HCT116 (cell line): ENCODE measurements at regions not wholly inside any gene's neighbourhood (a gene's known extent, or its start where the extent isn't known, plus 50 kb on each side); places are given as distances from the start of the nearest gene placed in this dataset.

Experiments used
- EGR1 ChIP-seq: IDR thresholded peaks from 2 replicates; pipeline ENCODE4 v1.6.1; 2012; ENCODE audit warnings: low read depth
- EZH2 ChIP-seq: fragments of 200-600 bp; sonication (generic); IDR thresholded peaks from 2 replicates; pipeline ENCODE4 v1.6.1; 2017; ENCODE audit warnings: antibody characterized with exemption, mixed run types
- EZH2phosphoT487 ChIP-seq: fragments of 200-600 bp; IDR thresholded peaks from 2 replicates; pipeline ENCODE4 v1.6.1; 2018; ENCODE audit warnings: antibody characterized with exemption, borderline replicate concordance
- JUND ChIP-seq: IDR thresholded peaks from 2 replicates; pipeline ENCODE4 v1.6.1; 2012
- SP1 ChIP-seq: IDR thresholded peaks from 2 replicates; pipeline ENCODE4 v1.6.1; 2012; ENCODE audit warnings: low read depth
- ZNF274 ChIP-seq: fragments of 200-500 bp; sonication (Bioruptor generic); IDR thresholded peaks from 2 replicates; pipeline ENCODE4 v1.6.1; 2014; ENCODE audit warnings: mild to moderate bottlenecking, low read depth, low read length, inconsistent platforms
- TF ChIP-seq, protein P1 (sequence below), 3 experiments: fragments of 200-600 bp in 1 of 3; sonication (generic) in 1 of 3; IDR thresholded peaks in 2 of 3; conservative IDR thresholded peaks in 1 of 3; 2 replicates each; pipeline ENCODE4 v1.5.1; 2012 to 2017; ENCODE audit warnings: low read depth in 2 of 3, low read length in 2 of 3, antibody characterized with exemption in 1 of 3, borderline replicate concordance in 1 of 3, control low read depth in 1 of 3, mild to moderate bottlenecking in 1 of 3, mixed read lengths in 1 of 3, mixed run types in 1 of 3, moderate library complexity in 1 of 3; ENCODE audit not compliant: insufficient read depth in 1 of 3
- TF ChIP-seq, protein P2 (sequence below): IDR thresholded peaks from 2 replicates; pipeline ENCODE4 v1.6.1; 2012; ENCODE audit warnings: low read depth

DNA sequence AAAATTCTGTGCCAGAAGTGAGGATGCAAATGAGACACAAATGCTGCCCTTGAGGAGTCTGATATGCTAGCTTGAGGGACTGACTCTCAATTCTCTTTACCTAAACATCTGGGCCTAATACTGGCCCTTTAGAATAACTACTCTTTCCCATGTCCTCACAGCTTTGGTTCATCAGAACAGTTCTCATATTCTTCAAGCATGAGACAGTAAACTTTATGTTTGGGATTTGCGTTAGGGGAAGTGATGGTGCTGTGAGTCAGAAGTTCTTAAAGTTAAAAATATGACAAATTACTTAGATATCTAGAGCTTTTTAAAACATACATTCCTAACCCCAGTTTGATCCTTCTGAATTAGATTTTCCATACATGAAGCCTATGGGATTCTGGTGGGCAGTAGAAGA lies 665.0 kb upstream of the RGMB start:
- TF ChIP-seq EZH2 (no peak), EZH2phosphoT487 (no peak), EGR1 (no peak), JUND (no peak), ZNF274 (no peak), SP1 (no peak)
- TF ChIP-seq, protein P1, sequence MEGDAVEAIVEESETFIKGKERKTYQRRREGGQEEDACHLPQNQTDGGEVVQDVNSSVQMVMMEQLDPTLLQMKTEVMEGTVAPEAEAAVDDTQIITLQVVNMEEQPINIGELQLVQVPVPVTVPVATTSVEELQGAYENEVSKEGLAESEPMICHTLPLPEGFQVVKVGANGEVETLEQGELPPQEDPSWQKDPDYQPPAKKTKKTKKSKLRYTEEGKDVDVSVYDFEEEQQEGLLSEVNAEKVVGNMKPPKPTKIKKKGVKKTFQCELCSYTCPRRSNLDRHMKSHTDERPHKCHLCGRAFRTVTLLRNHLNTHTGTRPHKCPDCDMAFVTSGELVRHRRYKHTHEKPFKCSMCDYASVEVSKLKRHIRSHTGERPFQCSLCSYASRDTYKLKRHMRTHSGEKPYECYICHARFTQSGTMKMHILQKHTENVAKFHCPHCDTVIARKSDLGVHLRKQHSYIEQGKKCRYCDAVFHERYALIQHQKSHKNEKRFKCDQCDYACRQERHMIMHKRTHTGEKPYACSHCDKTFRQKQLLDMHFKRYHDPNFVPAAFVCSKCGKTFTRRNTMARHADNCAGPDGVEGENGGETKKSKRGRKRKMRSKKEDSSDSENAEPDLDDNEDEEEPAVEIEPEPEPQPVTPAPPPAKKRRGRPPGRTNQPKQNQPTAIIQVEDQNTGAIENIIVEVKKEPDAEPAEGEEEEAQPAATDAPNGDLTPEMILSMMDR (IDR thresholded peaks at IDR 0.05 in 2 of 3, conservative IDR thresholded peaks at IDR 0.05 in 1 of 3; ENCODE audit: borderline replicate concordance in 1 of 3, insufficient read depth in 1 of 3, low read depth in 2 of 3, low read length in 2 of 3): no peak
- TF ChIP-seq, protein P2, sequence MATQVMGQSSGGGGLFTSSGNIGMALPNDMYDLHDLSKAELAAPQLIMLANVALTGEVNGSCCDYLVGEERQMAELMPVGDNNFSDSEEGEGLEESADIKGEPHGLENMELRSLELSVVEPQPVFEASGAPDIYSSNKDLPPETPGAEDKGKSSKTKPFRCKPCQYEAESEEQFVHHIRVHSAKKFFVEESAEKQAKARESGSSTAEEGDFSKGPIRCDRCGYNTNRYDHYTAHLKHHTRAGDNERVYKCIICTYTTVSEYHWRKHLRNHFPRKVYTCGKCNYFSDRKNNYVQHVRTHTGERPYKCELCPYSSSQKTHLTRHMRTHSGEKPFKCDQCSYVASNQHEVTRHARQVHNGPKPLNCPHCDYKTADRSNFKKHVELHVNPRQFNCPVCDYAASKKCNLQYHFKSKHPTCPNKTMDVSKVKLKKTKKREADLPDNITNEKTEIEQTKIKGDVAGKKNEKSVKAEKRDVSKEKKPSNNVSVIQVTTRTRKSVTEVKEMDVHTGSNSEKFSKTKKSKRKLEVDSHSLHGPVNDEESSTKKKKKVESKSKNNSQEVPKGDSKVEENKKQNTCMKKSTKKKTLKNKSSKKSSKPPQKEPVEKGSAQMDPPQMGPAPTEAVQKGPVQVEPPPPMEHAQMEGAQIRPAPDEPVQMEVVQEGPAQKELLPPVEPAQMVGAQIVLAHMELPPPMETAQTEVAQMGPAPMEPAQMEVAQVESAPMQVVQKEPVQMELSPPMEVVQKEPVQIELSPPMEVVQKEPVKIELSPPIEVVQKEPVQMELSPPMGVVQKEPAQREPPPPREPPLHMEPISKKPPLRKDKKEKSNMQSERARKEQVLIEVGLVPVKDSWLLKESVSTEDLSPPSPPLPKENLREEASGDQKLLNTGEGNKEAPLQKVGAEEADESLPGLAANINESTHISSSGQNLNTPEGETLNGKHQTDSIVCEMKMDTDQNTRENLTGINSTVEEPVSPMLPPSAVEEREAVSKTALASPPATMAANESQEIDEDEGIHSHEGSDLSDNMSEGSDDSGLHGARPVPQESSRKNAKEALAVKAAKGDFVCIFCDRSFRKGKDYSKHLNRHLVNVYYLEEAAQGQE: no peak
